Left lobe of liver (tissue), 2 donors: ENCODE measurements at regions not wholly inside any gene's neighbourhood (a gene's known extent, or its start where the extent isn't known, plus 50 kb on each side); places are given as distances from the start of the nearest gene placed in this dataset.
"Not testable (repeated sequence)": the region's sequence is repeated elsewhere in the genome, so short reads cannot be mapped to it uniquely, and the experiment has no call there.

Experiments
- ATAC-seq: fragments of 200-7000 bp; cut with Tn5 transposase; one replicate; pipeline ENCODE4 v1.9.1; 2020; ENCODE audit warnings: mild to moderate bottlenecking, moderate library complexity
- DNase-seq: peaks from one replicate; pipeline ENCODE4 v3.0.0-alpha.2; 2020; ENCODE audit warnings: low spot score
- donor health status: DM: no; HTN: no; CAD: no; lungs with moderate emphysema.
- donor health status: DM: no; HTN: yes; CAD: no.

DNA sequence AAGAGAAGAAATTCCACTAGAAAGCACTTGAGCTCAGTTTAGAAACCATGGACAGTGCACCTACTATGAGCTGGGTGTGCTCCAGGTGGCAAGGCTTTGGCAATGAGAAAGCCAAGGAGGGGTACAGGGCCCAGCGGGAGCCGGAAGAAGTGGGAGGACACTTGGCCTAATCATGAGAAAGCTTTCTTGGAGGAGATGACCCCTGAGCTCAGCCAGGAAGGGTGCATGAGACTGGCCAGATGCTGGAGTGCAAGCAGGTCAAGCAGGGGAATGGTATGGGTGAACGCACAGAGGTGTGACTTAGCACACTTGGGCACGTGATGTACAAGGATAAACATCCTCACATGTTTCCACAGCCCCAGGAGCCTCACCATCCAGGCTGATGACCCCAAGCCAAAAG lies 97.2 kb upstream of the GLI2 start:
- DNase-seq, result no peak
- no peak for ATAC-seq

DNA sequence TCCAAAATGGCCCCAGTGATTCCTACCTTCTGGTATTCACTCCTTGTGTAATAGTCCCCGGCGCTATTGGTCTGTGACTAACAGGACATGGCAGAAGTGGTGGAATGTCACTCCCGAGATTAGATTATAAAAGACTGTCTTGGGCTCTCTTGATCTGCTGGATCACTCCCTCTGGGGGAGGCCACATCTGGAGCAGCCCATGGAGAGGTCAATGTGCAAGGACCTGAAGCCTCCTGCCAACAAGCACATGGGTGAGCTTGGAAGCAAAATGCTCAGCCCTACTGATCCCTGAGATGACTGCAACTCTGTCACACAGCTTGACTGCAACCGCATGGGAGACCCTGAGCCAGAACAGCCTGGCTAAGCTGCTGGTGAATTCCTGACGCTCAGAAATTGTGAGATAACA lies 94.3 kb upstream of the GLI2 start:
- ATAC-seq (no peak), DNase-seq (no peak)

DNA sequence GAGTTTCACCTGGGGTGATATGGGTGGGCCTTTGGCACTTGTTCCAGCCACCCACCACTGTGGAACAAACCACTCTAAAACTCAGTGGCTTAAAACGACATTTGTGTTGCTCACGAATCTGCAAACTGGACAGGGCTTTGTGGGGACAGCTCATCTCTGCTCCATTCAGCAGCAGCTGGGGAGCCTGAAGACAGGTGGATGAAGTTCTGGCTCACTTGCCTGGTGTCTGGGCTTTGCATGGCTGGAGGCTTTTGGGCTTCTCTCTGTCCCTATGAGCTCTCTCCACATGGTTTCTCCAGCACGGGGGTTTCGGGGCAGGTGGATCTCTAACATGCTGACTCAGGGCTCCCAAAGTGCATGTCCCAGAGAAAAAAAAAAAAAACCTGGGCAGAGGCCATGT lies 93.0 kb upstream of the GLI2 start:
- no peak for ATAC-seq
- no peak for DNase-seq

DNA sequence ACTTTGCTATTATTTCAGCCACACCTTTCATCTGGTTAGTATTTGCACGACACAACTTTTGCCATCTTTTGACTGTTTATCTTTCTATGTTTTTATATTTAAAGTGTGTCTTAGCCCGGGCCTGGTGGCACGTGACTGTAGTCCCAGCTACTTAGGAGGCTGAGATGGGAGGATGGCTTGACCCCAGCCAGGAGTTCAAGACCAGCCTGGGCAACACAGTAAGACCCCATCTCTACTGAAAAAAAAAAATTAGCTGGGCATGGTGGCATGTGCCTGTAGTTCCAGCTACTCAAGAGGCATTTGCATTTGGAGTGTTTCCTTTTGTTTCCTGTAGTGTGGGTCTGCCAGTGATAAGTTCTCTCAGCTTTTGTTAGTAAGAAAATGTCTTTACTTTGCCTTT lies 88.7 kb upstream of the GLI2 start:
- no peak for DNase-seq
- ATAC-seq, result no peak

DNA sequence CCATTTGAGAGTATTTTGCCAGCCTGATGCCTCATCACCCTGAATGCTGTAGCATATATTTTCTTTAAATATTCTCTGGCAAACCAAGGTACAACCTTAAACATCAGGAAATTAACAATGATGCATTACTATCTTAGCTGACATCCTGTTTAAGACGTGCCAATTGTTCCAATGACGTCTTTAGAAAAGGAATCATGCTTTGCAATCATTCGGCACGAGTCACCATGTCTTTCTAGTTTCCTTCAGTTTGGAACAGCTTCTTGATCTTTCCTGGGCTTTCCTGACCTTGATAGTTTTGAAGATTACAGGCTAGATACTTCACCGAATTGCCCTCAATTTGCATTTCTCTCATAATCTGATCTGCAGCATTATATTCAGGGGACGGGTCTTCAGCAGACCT lies 88.2 kb upstream of the GLI2 start:
- no peak for ATAC-seq
- no peak for DNase-seq

DNA sequence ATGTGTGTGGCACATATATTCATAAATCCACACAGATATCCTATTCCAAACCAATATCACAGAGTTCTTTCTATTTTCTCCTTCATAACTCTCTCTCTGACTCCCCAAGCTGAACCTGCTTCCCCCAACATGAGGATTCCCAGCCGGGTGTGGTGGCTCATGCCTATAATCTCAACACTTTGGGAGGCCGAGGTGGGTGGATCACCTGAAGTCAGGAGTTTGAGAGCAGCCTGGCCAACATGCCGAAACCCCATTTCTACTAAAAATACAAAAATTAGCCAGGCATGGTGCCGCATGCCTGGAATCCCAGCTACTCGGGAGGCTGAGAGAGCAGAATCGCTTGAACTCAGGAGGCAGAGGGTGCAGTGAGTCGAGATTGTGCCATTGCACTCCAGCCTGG lies 86.3 kb upstream of the GLI2 start:
- not testable (repeated sequence) for DNase-seq, ATAC-seq

DNA sequence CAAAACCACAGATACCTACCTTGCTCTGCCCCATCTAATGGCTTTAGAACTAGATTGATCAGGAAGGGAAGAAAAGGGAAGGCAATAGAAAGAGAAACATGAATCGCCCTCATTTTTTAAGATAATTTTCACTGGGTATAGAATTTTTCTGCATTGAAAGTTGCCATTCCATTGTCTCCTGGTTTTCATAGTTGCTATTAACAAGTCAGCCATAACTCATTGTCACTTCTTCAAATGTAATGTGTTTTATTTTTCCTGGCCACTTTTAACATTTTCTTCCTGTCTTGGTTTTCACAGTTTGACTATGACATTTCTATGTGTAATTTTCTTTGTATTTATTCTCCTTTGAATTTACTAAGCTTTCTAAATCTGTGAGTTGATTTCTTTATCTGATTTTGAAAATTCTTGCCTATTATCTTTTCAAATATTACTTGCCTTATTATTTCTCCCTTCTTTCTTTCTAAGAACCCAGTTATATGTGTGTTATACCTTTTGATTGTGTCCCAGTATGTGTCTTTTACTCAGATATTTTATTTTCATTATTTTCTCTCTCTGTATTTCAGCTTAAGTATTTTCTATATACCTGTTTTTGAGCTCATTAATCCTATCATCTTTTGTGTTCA lies 85.5 kb upstream of the GLI2 start:
- DNase-seq, result no peak
- no peak for ATAC-seq

DNA sequence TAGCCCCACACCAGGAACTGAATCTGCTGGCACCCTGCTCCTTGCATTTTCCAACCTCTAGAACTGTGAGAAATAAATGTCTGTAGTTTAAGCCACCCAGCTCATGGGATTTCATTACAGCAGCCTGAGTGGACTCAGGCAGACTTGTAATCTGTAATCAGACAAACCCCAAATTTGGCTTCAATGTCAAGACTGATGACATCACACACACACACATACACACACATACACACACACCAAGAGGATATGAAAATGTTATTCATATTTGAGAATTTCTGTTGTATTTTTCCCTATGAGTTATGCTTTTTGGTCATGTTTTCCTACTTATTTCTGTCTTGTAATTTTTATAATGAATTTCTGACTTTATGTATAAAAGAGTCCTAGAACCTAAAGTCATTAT lies 83.8 kb upstream of the GLI2 start:
- ATAC-seq (no peak), DNase-seq (no peak)

DNA sequence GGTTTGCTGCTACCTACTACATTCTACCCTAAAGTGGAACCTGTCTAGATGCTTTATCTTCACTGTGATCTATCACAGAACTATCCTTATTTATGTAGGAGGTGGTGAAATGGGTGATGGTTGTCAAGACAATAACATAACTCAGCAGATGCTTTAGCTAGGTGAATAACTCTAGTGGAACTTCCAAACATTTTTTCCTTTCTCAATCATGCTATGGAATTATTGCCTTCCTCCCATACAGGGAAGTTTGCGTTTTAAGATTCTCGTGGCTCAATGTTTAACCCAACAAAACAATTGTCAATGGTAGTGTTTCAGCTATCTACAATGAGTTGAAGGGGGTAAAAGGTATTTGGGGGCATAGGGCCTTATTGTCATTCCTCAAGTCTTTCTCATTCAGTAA lies 82.6 kb upstream of the GLI2 start:
- ATAC-seq (no peak), DNase-seq (no peak)

DNA sequence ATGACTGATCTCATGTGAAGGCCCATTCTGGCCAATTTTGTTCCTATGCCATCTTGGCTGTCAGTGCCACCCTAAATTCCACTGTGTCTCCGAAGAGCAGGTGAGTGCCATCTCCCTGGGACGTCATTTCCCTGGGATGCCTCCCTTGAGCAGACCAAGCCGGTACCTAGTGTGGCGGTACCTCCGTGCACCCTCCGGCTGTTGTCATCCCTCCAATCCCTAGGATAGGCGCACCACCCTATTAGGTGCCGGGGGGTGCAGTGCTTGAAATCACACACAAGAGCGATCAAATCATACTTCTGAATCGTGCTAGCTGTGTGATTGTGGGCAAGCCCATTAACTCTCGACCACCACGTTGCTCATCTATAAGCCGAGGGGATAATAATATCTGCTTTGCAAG lies 81.8 kb upstream of the GLI2 start:
- ATAC-seq, result no peak
- DNase-seq, result no peak

DNA sequence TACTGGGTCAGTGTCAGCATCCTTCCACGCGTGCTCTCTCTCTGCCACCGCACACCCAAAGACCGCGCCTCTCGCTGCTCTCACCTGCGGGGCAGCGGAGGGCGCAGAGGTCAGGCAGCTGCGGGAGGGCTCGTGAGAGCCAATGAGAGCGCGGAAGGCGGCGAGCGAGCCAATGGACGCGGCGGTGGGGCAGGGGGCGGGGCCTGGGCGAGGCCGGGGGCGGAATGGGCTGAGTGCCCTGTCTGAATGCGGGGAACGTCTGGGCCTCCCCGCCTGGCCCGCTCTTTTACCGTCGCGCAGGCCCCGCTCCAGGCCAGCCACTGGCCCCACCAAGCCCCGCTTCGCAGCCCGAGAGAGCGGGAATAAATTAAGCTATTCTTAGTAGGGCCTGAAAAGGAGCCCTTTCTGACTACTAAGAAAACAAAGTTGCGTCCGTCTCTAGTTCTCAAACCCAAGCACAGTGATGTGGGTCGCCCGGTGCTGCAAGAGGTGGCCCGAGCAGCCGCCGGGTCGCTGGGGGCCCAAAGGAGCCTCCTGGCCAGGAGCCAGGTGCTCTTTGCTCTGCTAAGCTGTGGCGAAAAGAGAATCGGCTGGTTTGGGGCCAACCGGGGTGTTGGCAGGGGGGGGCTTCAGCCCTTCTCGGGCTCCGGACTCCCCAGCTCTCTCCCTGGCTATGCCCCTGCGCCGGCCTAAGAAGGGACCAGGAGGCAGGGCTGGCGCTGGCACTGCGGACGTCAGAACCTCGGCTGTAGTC lies 81.1 kb upstream of the GLI2 start:
- ATAC-seq (no peak), DNase-seq (no peak)

DNA sequence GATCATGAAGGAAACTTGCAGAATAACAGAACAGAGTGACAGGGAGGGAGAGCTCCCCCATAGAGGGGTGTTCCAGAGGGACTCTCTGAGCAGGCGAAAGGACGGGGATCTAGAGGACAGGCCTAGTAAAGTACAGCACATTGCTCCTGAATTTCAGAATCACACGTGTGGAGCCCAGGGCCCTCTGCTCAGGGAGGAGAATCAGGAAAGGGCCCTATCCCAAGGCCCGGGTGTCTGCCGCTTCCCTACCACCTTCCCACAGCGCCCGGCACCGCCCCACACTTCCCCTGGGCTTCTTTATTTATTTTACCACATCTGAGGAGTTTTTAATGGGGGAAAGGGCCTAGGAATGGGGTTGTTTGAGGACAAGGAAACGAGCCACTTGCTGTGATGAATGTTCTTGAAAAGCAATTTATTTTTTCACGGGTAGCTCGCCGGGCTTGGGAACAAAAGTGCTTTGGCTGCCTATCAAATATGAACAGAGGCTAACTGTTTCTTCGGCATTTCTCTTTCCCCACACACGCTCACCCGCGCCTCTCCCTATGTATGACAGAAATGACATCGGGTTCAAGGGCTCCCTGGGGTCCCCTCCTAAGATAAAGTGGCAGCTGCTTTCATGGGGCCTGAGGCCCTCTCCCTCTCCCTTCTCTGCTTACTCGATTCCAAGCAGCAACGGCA lies 79.3 kb upstream of the GLI2 start:
- no peak for DNase-seq
- ATAC-seq, result no peak

DNA sequence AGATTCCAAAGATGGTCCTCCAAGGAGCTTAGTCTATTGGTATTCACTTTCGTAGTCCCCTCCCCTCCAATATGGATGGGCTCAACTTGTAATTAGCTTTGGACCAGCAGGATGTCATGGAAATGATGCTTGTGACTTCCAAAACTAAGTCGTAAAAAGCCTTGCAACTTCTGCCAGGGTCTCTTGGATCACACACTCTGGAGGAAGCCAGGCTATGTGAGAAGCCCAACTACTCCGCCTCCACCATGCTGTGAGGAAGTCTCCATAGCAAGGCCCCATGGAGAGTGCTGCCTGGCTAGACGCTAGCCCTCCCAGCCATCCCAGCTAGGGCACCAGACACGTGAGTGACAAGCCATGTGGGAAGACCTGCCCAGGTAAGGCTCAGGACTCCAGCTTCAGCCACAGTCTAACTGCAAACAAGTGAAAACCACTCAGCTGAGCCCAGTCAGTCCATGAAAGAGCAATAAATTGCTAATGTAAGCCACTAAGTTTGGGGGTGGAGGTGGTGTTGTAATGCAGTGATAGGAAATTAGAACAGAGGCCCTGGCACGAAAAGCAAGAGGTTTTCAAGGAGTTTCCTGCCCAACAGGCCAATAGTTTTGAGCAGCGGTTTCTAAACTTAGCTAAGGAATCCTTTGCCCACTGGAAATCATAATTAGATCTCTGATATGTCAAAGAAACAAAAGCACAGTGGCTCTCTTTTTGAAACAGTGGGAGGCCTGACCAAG lies 77.5 kb upstream of the GLI2 start:
- DNase-seq (no peak), ATAC-seq (no peak)

DNA sequence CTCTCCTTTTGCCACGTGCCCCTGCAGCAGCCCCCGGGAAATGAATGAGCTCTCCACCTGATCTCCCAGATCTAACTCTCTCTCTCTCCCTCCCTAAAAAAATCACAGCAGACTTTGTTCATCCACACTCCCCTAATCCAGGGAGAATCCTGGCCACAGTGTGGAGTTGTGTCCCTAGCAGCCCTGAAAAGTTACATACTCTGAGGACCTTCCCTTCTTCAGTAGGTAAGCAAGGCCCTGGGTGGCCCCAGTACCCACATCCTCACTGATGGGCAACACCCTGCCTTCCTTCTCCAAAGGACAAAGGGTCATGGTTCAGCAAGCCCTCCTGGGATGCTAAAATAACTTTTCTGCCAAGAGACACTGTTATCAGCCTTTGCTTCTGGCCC lies 76.9 kb upstream of the GLI2 start:
- DNase-seq (no peak), ATAC-seq (no peak)

DNA sequence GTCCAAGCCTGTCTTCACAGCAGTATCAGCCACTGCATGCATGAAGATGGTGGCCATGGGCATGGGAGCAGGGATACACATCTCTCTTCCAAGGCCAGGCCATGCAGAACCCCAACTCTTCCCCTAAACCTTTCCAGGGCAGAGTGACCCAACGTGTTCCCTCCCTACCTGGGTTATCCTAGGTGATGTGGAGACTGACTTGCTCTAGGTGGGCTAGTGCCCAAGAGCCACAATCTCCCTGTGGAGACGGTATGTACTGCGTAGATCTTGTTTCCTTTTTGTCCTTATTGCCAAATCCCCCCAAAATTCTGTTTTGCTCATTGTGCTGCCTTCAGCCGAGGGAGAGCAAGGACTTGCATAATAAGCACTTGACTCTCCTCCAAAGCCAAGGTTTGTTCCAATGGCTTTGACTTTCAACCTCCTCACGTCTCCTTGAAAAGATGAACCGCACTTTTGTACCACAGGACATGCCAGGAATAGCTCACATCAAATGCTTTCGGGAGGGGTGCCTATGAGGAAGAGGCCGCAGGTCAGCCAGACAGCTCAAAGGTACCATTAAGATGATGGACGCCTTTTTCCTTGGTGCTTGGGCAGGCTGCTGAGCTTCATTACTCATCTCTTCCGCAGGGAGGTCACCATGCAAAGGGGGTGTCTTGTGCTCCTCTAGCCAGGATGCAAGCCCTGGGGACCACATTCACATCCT lies 76.2 kb upstream of the GLI2 start:
- peak; percentile 28 for DNase-seq
- no peak for ATAC-seq

DNA sequence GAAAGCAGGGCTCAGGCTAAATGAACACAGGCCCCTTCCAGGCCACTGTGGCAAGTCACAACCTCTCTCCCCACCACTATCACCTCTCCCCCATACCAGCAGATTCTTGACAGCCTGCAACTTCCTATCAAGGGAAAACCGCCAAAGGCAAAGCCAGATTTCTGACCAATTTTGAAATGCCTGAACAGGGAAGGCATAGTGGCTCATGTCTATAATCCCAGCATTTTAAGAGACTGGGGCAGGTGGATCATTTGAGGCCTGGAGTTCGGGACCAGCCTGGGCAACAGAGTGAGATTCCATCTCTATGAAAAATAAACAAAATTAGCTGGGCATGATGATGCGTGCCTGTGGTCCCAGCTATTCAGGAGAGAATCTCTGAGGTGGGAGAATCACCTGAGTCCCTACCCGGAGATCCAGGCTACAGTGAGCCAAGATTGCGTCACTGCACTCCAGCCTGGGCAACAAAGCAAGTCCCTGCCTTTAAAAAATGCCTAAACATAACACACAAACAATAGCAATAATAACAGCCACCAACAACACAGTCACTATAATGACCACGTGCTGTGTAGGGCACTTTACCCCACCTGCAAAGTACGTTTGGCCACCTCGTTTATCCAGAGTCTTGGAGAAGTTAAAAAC lies 75.5 kb upstream of the GLI2 start:
- ATAC-seq (peak; percentile 22), DNase-seq (peak; percentile 33)

DNA sequence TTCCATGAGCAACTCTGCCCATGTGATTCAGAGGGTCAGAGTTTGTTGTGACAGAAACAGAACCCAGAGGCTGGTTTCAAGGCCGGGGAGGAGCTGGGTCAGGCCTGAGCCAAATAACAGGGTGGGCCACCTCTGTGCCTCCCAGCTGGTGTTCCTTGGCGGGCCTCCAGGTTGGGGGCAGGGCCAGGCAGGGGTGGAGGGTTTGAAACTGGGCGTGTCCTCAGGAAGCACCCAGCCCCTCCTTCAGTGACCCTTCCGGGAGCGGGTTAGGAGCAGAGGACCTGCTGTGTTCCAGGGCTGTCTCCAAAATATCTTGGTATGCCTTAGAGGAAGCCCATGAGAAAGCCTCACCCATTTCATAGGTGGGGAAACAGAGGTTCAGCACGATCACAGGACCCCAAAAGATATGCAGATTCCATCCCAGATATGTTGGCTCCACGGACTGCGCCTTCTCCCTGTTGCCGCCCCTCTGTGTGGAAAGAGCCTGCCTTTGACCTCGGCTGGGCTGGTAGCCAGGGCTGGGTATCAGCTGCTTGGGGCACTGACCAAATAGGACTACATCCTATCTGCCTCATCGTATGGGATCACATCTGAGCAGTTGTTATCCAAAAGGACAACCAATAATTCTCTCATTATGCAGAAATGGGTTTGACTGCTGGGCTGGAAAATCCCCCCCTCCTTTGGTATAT lies 74.8 kb upstream of the GLI2 start:
- DNase-seq (peak; percentile 82), ATAC-seq (peak; percentile 99)

DNA sequence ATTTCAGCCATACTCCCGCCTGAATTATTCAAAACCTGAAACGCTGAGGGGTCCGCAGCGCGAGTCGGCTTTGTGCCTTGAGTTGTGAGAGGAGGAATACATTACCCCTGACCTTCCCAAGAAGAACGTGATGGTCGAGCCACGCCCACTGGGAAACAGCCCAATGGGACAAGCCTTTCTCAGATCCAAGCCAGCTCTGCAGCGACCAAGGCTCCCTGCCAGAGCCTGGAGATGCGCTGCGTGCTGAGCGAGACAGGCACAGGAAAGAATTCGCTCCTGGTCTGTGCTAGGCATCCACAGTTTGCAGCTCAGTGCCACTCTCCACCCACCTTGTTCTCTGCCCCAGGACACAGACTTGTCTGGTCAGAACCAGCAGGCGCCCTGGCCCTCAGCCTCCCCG lies 74.1 kb upstream of the GLI2 start:
- ATAC-seq (no peak), DNase-seq (peak; percentile 52)

DNA sequence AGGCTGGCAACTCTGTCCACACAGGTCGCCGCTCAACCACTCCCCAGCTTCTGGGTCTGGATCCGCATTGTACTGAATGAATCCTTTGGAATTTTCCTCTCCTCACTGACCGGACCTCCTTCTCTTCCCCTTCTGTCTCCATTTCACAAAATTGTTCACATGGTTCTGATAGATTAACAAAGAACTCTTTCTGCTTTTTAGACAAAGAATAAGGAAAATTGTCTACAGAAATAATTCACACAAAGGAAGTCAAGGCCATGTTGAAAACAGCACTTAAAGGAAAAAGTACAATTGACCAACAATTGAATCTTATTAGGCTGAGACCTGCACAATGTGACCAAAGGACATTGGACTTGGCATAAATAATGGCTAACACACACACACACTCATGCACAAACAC lies 73.6 kb upstream of the GLI2 start:
- ATAC-seq, result no peak
- no peak for DNase-seq

DNA sequence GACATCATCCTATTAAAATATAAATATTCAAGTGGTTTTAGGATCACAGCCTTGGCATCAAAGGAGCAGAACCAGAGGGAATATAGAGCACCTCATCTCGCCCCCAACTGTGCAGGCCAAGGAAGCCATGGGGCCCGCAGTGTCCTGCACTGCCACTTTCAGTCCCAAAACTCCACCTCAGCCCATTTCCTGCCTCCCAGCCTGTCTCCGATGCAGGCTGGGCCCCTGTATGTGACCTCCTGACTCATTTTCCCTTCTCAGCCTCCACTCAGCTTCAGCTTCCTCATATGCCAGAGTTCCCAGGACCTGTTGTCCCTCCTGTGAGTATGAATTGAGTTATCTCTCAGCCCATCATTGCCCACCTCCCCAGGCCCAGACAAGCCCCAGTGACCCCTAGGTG lies 72.9 kb upstream of the GLI2 start:
- no peak for ATAC-seq
- no peak for DNase-seq
